ENCODE measurements at regions not wholly inside any gene's neighbourhood (a gene's known extent, or its start where the extent isn't known, plus 50 kb on each side); places are given as distances from the start of the nearest gene placed in this dataset.

- TF ChIP-seq CTCF (IDR thresholded peaks at IDR 0.05; ENCODE audit: extremely low read depth, insufficient read depth, missing control alignments) = no peak
- in situ Hi-C loops (cut with MboI; ENCODE audit: low pct_unique_long_range_greater_than_20kb, low sequenced_read_pairs, unreplicated experiment) = no loop called here
- no peak for DNase-seq (ENCODE audit: low spot score)
These were observed 131.4 kb upstream of the UBASH3B start for GRCh38 chr11:122523846-122524805.

- TF ChIP-seq CTCF (IDR thresholded peaks at IDR 0.05; ENCODE audit: extremely low read depth, insufficient read depth, missing control alignments) = no peak
- in situ Hi-C loops (cut with MboI; ENCODE audit: low pct_unique_long_range_greater_than_20kb, low sequenced_read_pairs, unreplicated experiment) = no loop called here
- DNase-seq (ENCODE audit: low spot score) = no peak
These were observed 133.9 kb upstream of the UBASH3B start for GRCh38 chr11:122521626-122522025.

GRCh38 chr11:122517403-122518379, 137.8 kb upstream of the UBASH3B start:
- in situ Hi-C loops (cut with MboI; ENCODE audit: low pct_unique_long_range_greater_than_20kb, low sequenced_read_pairs, unreplicated experiment) = no loop called here
- no peak for TF ChIP-seq CTCF (IDR thresholded peaks at IDR 0.05; ENCODE audit: extremely low read depth, insufficient read depth, missing control alignments)

GRCh38 chr11:122516686-122517085, 138.8 kb upstream of the UBASH3B start:
- in situ Hi-C loops (cut with MboI; ENCODE audit: low pct_unique_long_range_greater_than_20kb, low sequenced_read_pairs, unreplicated experiment) = no loop called here
- no peak for DNase-seq (ENCODE audit: low spot score)
- TF ChIP-seq CTCF (IDR thresholded peaks at IDR 0.05; ENCODE audit: extremely low read depth, insufficient read depth, missing control alignments) = no peak

More at GRCh38 chr11:122517403-122518379, 137.8 kb upstream of the UBASH3B start:
- DNase-seq (ENCODE audit: low spot score) = no peak

- no peak for TF ChIP-seq CTCF (IDR thresholded peaks at IDR 0.05; ENCODE audit: extremely low read depth, insufficient read depth, missing control alignments)
- in situ Hi-C loops (cut with MboI; ENCODE audit: low pct_unique_long_range_greater_than_20kb, low sequenced_read_pairs, unreplicated experiment) = no loop called here
- DNase-seq (ENCODE audit: low spot score) = no peak
These were observed 141.5 kb upstream of the UBASH3B start for GRCh38 chr11:122513997-122514396.

GRCh38 chr11:122513328-122513727, 142.2 kb upstream of the UBASH3B start:
- in situ Hi-C loops (cut with MboI; ENCODE audit: low pct_unique_long_range_greater_than_20kb, low sequenced_read_pairs, unreplicated experiment) = no loop called here
- DNase-seq (ENCODE audit: low spot score) = no peak
- TF ChIP-seq CTCF (IDR thresholded peaks at IDR 0.05; ENCODE audit: extremely low read depth, insufficient read depth, missing control alignments) = no peak

Measured in GM13977 (cell line).